Karpas-422 (cell line): ENCODE measurements at regions not wholly inside any gene's neighbourhood (a gene's known extent, or its start where the extent isn't known, plus 50 kb on each side); places are given as distances from the start of the nearest gene placed in this dataset.
"Not testable (repeated sequence)": the region's sequence is repeated elsewhere in the genome, so short reads cannot be mapped to it uniquely, and the experiment has no call there.

Experiments
- DNase-seq: peaks from one replicate; pipeline ENCODE4 v3.0.0-alpha.2; 2015
- H2AFZ ChIP-seq: fragments of 200-600 bp; sonication (generic); 2 replicates; pipeline ENCODE4 v1.6.1; 2014; ENCODE audit warnings: antibody characterized with exemption, low read length, mixed read lengths
- H3K27ac ChIP-seq: fragments of 200-600 bp; sonication (generic); 2 replicates; pipeline ENCODE4 v1.5.1; 2014; ENCODE audit warnings: mild to moderate bottlenecking, low read length, moderate library complexity
- H3K27me3 ChIP-seq: fragments of 200-600 bp; sonication (generic); 2 replicates; pipeline ENCODE4 v1.6.1; 2014; ENCODE audit warnings: low read length, mixed read lengths
- H3K36me3 ChIP-seq: fragments of 200-600 bp; sonication (generic); 2 replicates; pipeline ENCODE4 v1.6.1; 2014; ENCODE audit warnings: low read length, mixed read lengths; ENCODE audit not compliant: insufficient read depth
- H3K4me1 ChIP-seq: fragments of 200-600 bp; sonication (generic); 2 replicates; pipeline ENCODE4 v1.6.1; 2014; ENCODE audit warnings: mild to moderate bottlenecking, low read length, mixed read lengths
- H3K4me2 ChIP-seq: fragments of 200-600 bp; sonication (generic); 2 replicates; pipeline ENCODE4 v1.6.1; 2014; ENCODE audit warnings: low read length, low read depth, mild to moderate bottlenecking; ENCODE audit not compliant: poor library complexity, severe bottlenecking
- H3K4me3 ChIP-seq: fragments of 200-600 bp; sonication (generic); 2 replicates; pipeline ENCODE4 v1.5.1; 2014; ENCODE audit warnings: mild to moderate bottlenecking, antibody characterized with exemption, low read length, mixed read lengths
- H3K79me2 ChIP-seq: fragments of 200-600 bp; sonication (generic); 2 replicates; pipeline ENCODE4 v1.6.1; 2014; ENCODE audit warnings: mild to moderate bottlenecking, low read length, mixed read lengths
- H3K9ac ChIP-seq: fragments of 200-600 bp; sonication (generic); 2 replicates; pipeline ENCODE4 v1.6.0; 2014; ENCODE audit warnings: low read length
- H3K9me2 ChIP-seq: fragments of 200-600 bp; sonication (generic), shearing (Covaris generic); replicated peaks from 2 replicates; pipeline ENCODE4 v1.6.0; 2014; ENCODE audit warnings: mild to moderate bottlenecking, low read length, moderate library complexity; ENCODE audit not compliant: insufficient read depth
- H3K9me3 ChIP-seq: fragments of 300-700, 200-600 bp; sonication (generic); 2 replicates; pipeline ENCODE4 v1.6.1; 2014; ENCODE audit warnings: low read length, mixed read lengths
- H4K20me1 ChIP-seq: fragments of 200-600 bp; sonication (generic); 2 replicates; pipeline ENCODE4 v1.6.1; 2014; ENCODE audit warnings: mild to moderate bottlenecking, antibody characterized with exemption, low read length, low read depth; ENCODE audit not compliant: insufficient read depth

GRCh38 chr10:35993591-35994515 lies 351.8 kb upstream of the FZD8 start:
- no peaks in the 10 kb centered on the region for H3K9me3 ChIP-seq
- no peaks in the 10 kb centered on the region for H3K27me3 ChIP-seq
- H3K4me3 ChIP-seq: no peak overlapping the region
- no peaks in the 10 kb centered on the region for H3K79me2 ChIP-seq
- no peaks in the 10 kb centered on the region for H3K9me2 ChIP-seq
- DNase-seq: no peak
- H3K27ac ChIP-seq: no peak overlapping the region
- H3K36me3 ChIP-seq: no peaks in the 10 kb centered on the region
- H3K9ac ChIP-seq: no peak overlapping the region
- no peak overlapping the region for H3K4me2 ChIP-seq
- H4K20me1 ChIP-seq: no peaks in the 10 kb centered on the region
- H3K4me1 ChIP-seq: no peaks in the 10 kb centered on the region
- H2AFZ ChIP-seq: no peak overlapping the region

GRCh38 chr10:35992107-35992506 lies 350.0 kb upstream of the FZD8 start:
- Histone ChIP-seq H2AFZ (no peak overlapping the region), H3K9me2 (no peaks in the 10 kb centered on the region), H4K20me1 (no peaks in the 10 kb centered on the region), H3K9me3 (no peaks in the 10 kb centered on the region), H3K4me1 (no peaks in the 10 kb centered on the region), H3K27me3 (no peaks in the 10 kb centered on the region), H3K9ac (no peak overlapping the region), H3K79me2 (no peaks in the 10 kb centered on the region), H3K36me3 (no peaks in the 10 kb centered on the region), H3K4me3 (no peak overlapping the region), H3K27ac (no peak overlapping the region), H3K4me2 (no peak overlapping the region)
- no peak for DNase-seq

- Histone ChIP-seq H3K4me3 (no peak overlapping the region), H3K9me3 (no peaks in the 10 kb centered on the region), H3K9me2 (no peaks in the 10 kb centered on the region), H3K4me2 (no peak overlapping the region), H3K36me3 (no peaks in the 10 kb centered on the region), H2AFZ (no peak overlapping the region), H3K4me1 (no peaks in the 10 kb centered on the region), H3K9ac (no peak overlapping the region), H3K27ac (no peak overlapping the region), H3K79me2 (no peaks in the 10 kb centered on the region), H4K20me1 (no peaks in the 10 kb centered on the region), H3K27me3 (no peaks in the 10 kb centered on the region)
- no peak for DNase-seq
These were observed 344.8 kb upstream of the FZD8 start for GRCh38 chr10:35986756-35987502.

GRCh38 chr10:35979116-35979515 lies 337.0 kb upstream of the FZD8 start:
- H3K79me2 ChIP-seq: no peaks in the 10 kb centered on the region
- no peak overlapping the region for H3K9ac ChIP-seq

GRCh38 chr10:35973912-35974591 lies 332.0 kb upstream of the FZD8 start:
- H3K27ac ChIP-seq, H4K20me1 ChIP-seq, H2AFZ ChIP-seq, H3K9me3 ChIP-seq, DNase-seq, H3K36me3 ChIP-seq, H3K27me3 ChIP-seq, H3K79me2 ChIP-seq, H3K9ac ChIP-seq, H3K4me2 ChIP-seq, H3K9me2 ChIP-seq, H3K4me1 ChIP-seq, H3K4me3 ChIP-seq: not testable (repeated sequence)

More at GRCh38 chr10:35979116-35979515, 337.0 kb upstream of the FZD8 start:
- H3K4me2 ChIP-seq: no peak overlapping the region
- H3K27ac ChIP-seq: no peak overlapping the region
- H3K36me3 ChIP-seq: no peaks in the 10 kb centered on the region
- no peaks in the 10 kb centered on the region for H4K20me1 ChIP-seq
- no peak overlapping the region for H2AFZ ChIP-seq
- no peaks in the 10 kb centered on the region for H3K9me3 ChIP-seq
- no peaks in the 10 kb centered on the region for H3K27me3 ChIP-seq
- no peaks in the 10 kb centered on the region for H3K9me2 ChIP-seq
- no peak overlapping the region for H3K4me3 ChIP-seq
- DNase-seq: no peak
- H3K4me1 ChIP-seq: no peaks in the 10 kb centered on the region

GRCh38 chr10:35972275-35972674 lies 330.2 kb upstream of the FZD8 start:
- Histone ChIP-seq H3K27me3 (no peaks in the 10 kb centered on the region), H3K9me3 (no peaks in the 10 kb centered on the region), H3K9ac (no peak overlapping the region), H3K4me2 (no peak overlapping the region), H3K9me2 (no peaks in the 10 kb centered on the region), H3K36me3 (no peaks in the 10 kb centered on the region), H3K4me1 (no peaks in the 10 kb centered on the region), H3K27ac (no peak overlapping the region), H4K20me1 (no peaks in the 10 kb centered on the region), H3K79me2 (no peaks in the 10 kb centered on the region), H3K4me3 (no peak overlapping the region), H2AFZ (no peak overlapping the region)
- DNase-seq: no peak

GRCh38 chr10:35971397-35971796 lies 329.3 kb upstream of the FZD8 start:
- no peak for DNase-seq
- no peaks in the 10 kb centered on the region for H3K27me3 ChIP-seq
- no peaks in the 10 kb centered on the region for H3K36me3 ChIP-seq
- no peaks in the 10 kb centered on the region for H3K79me2 ChIP-seq
- no peaks in the 10 kb centered on the region for H3K9me3 ChIP-seq
- no peaks in the 10 kb centered on the region for H4K20me1 ChIP-seq
- H3K4me2 ChIP-seq: no peak overlapping the region
- H3K9ac ChIP-seq: no peak overlapping the region
- no peak overlapping the region for H3K4me3 ChIP-seq
- no peak overlapping the region for H2AFZ ChIP-seq
- no peaks in the 10 kb centered on the region for H3K9me2 ChIP-seq
- H3K4me1 ChIP-seq: no peaks in the 10 kb centered on the region
- H3K27ac ChIP-seq: no peak overlapping the region

GRCh38 chr10:35963685-35964084 lies 321.6 kb upstream of the FZD8 start:
- Histone ChIP-seq H3K4me3 (no peak overlapping the region), H3K36me3 (no peaks in the 10 kb centered on the region), H3K4me1 (no peaks in the 10 kb centered on the region), H3K9me2 (no peaks in the 10 kb centered on the region), H3K27ac (no peak overlapping the region), H3K9me3 (no peaks in the 10 kb centered on the region), H3K27me3 (no peaks in the 10 kb centered on the region), H3K4me2 (no peak overlapping the region), H3K9ac (no peak overlapping the region), H4K20me1 (no peaks in the 10 kb centered on the region), H2AFZ (no peak overlapping the region), H3K79me2 (no peaks in the 10 kb centered on the region)
- no peak for DNase-seq
